Brain pericyte (primary cell): ENCODE measurements at regions not wholly inside any gene's neighbourhood (a gene's known extent, or its start where the extent isn't known, plus 50 kb on each side); places are given as distances from the start of the nearest gene placed in this dataset.
A peak's percentile ranks its signal among the peaks of the same experiment; 100 is the strongest.

ENCODE experiments used
- DNase-seq: peaks from one replicate; pipeline ENCODE4 v3.0.0-alpha.2; 2012; ENCODE audit warnings: low read depth, low spot score

DNA sequence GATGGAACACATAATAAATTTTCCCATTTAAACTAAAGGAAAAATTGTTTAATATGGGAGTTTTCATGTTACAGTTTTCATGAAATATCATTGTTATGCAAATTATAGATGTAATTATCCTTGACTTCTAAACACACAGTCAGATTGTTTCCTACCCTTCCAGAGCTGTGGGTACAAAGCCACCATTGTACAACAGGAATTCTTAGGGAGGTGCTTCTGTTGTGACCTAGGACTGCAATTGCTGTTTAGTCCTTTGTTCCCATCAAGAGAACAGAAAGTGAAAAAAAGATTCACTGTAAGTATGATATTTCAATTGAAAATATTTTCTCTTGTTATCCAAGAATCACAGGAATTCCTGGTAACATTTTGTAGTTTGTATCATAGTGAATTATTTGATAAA is 455.3 kb upstream of the NAALADL2 start:
- DNase-seq, result no peak

GRCh38 chr3:174408310-174408709 is 450.8 kb upstream of the NAALADL2 start:
- DNase-seq, result no peak

GRCh38 chr3:174409086-174409743 is 449.9 kb upstream of the NAALADL2 start:
- DNase-seq, result no peak

- DNase-seq, result no peak
Measured at GRCh38 chr3:174413062-174413912, 445.8 kb upstream of the NAALADL2 start.

DNA sequence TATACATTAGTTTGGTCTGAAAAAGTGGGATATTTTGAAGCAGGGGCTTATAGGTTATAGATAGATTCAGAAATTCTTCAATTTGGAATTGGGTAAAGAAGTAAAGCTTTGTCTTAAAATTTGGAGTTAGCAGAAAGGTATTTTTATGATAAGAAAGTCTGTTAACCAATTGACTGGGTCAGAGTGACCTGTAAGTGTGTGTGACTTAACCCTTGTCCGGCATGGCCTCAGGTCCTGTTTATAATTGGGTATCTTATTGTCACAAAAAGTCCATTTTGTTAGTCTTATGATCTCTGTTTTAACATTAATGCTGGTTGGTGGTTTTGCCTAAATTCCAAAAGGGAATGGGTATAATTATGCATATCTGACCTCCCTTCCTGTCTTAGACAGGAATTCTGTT is 444.2 kb upstream of the NAALADL2 start:
- DNase-seq, result no peak

- DNase-seq, result no peak
Measured at GRCh38 chr3:174417573-174417972, 441.6 kb upstream of the NAALADL2 start.

DNA sequence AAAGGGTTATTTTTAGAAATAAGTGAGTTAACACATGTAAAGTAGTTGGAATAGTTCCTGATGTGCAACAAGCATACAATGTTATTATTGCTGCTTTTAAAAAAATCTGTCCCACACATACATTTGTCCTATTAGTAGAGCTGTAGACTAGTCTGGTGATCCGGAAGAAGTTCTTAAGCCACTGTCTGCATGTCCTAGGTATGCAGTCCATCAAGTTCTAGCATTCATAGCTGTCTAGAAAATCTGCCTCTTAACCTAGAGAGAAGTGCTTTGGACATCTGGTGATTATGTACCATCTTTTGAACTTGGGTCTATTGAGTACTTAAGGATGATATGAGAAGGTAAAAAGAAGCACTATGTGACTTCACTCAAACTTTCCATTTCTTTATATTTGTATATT is 439.9 kb upstream of the NAALADL2 start:
- DNase-seq, result no peak

- DNase-seq, result no peak
Measured at GRCh38 chr3:174423936-174424335, 435.2 kb upstream of the NAALADL2 start.

DNA sequence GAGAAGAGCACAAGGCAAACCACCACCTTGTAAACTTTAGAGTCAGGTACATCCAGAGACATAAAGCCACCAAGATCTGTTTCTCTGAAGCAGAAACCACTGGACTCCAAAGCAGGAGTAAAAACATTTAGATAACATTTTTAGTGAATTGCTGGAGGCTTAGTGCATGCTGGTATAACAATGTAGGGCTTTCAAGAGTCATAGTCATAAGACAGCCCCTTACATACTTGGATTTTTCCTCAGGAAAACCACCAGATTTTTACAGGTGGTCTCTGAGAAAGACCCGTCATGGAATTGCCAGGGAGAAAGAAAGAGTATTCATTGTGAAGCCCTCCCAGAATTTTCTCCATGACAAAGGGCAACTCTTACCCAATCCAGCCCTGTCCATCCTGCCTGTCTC is 434.5 kb upstream of the NAALADL2 start:
- DNase-seq, result no peak

GRCh38 chr3:174425422-174425821 is 433.7 kb upstream of the NAALADL2 start:
- DNase-seq, result no peak

GRCh38 chr3:174430986-174431385 is 428.1 kb upstream of the NAALADL2 start:
- no peak for DNase-seq

DNA sequence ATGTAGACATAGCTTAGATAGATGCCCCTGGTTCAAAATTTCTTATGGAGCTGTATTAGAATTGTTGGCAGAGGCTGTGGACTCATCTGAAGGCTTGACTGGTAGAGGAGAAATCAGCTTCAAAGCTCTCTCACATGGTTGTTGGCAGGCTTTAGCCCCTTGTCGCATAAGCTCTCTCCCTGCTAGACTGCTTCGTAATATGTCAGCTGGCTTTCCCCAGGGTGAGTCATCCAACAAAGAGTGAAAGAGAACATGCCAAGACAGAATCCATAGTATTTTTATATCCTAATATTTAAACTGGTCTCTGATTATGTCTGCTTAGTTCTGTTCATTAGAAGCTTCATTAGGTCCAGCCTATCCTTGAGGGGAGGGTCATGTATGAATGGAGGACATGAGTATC is 427.4 kb upstream of the NAALADL2 start:
- DNase-seq, result no peak

- DNase-seq, result no peak
Measured at GRCh38 chr3:174436367-174436766, 422.8 kb upstream of the NAALADL2 start.

- DNase-seq, result no peak
Measured at GRCh38 chr3:174438501-174439145, 420.5 kb upstream of the NAALADL2 start.

DNA sequence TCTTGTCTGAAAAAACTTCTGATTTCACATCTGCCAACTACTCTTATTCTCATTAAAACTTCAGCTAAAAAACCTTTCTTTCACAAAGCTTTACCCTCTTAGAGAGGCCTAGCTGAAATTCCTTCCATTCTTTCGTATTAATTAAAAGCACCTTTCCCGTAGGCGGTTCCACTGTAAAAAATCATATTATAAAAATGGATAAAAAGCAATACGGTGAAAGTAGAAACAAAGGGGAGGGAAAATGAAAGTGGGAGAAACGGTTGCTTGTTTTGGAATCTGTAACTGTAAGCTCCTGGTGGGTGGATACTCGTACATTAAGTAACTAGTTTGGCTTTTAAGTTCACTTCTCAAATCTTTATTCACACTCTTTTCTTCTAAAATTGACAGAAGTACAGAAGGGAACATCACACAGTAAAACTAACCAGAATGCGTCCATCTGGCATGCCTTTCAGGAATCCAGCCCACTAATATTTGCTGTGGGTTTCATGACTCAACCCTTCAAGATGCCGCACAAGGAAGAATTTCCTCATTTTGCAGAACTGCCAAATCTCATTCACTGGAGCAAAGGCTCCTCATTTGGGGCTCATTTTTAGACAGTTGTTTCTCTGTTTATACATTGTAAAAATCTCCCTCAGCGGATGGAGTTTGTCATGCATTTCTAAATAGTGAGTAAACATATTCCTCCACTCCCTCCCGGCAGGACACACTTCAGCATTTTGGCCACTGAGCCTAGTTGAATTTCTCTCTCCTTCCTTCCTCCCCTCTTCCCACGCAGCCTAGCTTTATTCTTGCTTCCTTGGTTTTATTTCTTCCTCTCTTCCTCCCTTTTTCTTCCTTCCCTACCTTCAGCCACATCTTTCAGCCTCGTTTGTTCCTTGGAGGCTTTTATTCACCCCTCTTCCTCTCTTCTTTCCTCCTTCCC is 419.5 kb upstream of the NAALADL2 start:
- DNase-seq, result peak; percentile 68

DNA sequence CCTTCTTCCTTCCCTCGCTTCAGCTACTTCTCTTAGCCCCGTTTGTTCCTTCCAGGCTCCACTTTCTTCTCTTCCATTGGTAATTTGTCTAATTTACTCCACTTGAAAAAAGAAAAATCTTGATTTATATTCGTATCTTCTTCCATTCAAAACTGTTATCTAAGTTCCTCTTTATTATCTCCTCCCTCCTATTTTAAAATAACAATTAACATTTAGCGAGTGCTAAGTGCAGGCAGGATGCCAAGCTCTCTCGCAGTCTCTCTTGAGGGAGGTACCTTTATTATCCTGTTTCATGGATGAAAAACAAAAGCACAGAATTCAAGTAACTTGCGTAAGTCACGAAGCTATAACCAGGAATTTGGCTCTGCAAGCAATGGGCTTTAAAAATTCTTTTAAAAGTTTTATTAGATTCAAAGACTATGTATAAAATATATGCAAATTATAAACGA is 418.9 kb upstream of the NAALADL2 start:
- no peak for DNase-seq

- DNase-seq, result peak; percentile 54
Measured at GRCh38 chr3:174440741-174441587, 418.2 kb upstream of the NAALADL2 start.

- DNase-seq, result no peak
Measured at GRCh38 chr3:174441588-174442301, 417.4 kb upstream of the NAALADL2 start.

GRCh38 chr3:174442302-174442682 is 416.8 kb upstream of the NAALADL2 start:
- DNase-seq, result no peak

DNA sequence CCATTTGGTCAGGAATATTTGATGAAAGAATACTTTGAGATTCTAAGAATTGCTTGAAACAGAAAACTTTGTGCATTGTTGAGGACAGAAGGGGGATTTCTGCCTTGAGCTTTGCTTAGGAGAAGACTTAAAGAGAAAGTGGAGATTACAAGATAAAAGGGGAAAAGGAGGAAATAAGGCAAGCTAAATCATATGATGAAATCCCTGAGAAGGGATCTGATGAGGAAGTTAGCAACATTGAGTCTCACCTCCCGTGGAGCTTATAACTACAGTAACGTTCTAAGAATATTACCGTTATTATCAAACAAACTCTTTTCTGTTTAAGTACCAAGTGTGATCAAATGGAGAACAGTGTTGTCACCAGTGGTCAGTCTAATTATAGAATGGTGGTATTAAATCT is 414.7 kb upstream of the NAALADL2 start:
- DNase-seq, result no peak
